GM21447 (cell line): ENCODE measurements at regions not wholly inside any gene's neighbourhood (a gene's known extent, or its start where the extent isn't known, plus 50 kb on each side); places are given as distances from the start of the nearest gene placed in this dataset.
"Not testable (repeated sequence)": the region's sequence is repeated elsewhere in the genome, so short reads cannot be mapped to it uniquely, and the experiment has no call there.

Source experiments
- ATAC-seq: cut with Tn5 transposase; IDR thresholded peaks from one replicate; pipeline ENCODE4 v1.9.1; 2021; ENCODE audit not compliant: unreplicated experiment

- ATAC-seq: no peak
Observed at GRCh38 chr3:26964313-26964712, 341.7 kb downstream of the LRRC3B start.

GRCh38 chr3:26964836-26965235 lies 342.3 kb downstream of the LRRC3B start:
- ATAC-seq: no peak

- ATAC-seq: no peak
Observed at GRCh38 chr3:26967501-26967900, 344.9 kb downstream of the LRRC3B start.

GRCh38 chr3:26984416-26985390 lies 362.1 kb downstream of the LRRC3B start:
- ATAC-seq: no peak

GRCh38 chr3:26989037-26989436 lies 366.5 kb downstream of the LRRC3B start:
- ATAC-seq: no peak

GRCh38 chr3:26997226-26997625 lies 372.0 kb downstream of the NEK10 start:
- no peak for ATAC-seq

GRCh38 chr3:27010834-27011233 lies 358.3 kb downstream of the NEK10 start:
- ATAC-seq: no peak

GRCh38 chr3:27022096-27022761 lies 347.0 kb downstream of the NEK10 start:
- ATAC-seq: no peak

- ATAC-seq: no peak
Observed at GRCh38 chr3:27024493-27024892, 344.7 kb downstream of the NEK10 start.

GRCh38 chr3:27025718-27026117 lies 343.5 kb downstream of the NEK10 start:
- ATAC-seq: no peak

- ATAC-seq: no peak
Observed at GRCh38 chr3:27031476-27031875, 337.7 kb downstream of the NEK10 start.

- no peak for ATAC-seq
Observed at GRCh38 chr3:27034255-27034654, 334.9 kb downstream of the NEK10 start.

- ATAC-seq: no peak
Observed at GRCh38 chr3:27040674-27041073, 328.5 kb downstream of the NEK10 start.

GRCh38 chr3:27042541-27042940 lies 326.6 kb downstream of the NEK10 start:
- not testable (repeated sequence) for ATAC-seq

GRCh38 chr3:27043328-27043955 lies 325.7 kb downstream of the NEK10 start:
- ATAC-seq: no peak

- ATAC-seq: no peak
Observed at GRCh38 chr3:27044931-27045481, 324.2 kb downstream of the NEK10 start.

GRCh38 chr3:27046351-27046750 lies 322.8 kb downstream of the NEK10 start:
- ATAC-seq: no peak

GRCh38 chr3:27049792-27050191 lies 319.4 kb downstream of the NEK10 start:
- no peak for ATAC-seq

GRCh38 chr3:27051527-27051926 lies 317.7 kb downstream of the NEK10 start:
- ATAC-seq: not testable (repeated sequence)

GRCh38 chr3:27056326-27056725 lies 312.9 kb downstream of the NEK10 start:
- ATAC-seq: no peak

GRCh38 chr3:27059489-27059888 lies 309.7 kb downstream of the NEK10 start:
- no peak for ATAC-seq
